Fibroblast of peridontal ligament (primary cell): ENCODE measurements at regions not wholly inside any gene's neighbourhood (a gene's known extent, or its start where the extent isn't known, plus 50 kb on each side); places are given as distances from the start of the nearest gene placed in this dataset.
"Not testable (repeated sequence)": the region's sequence is repeated elsewhere in the genome, so short reads cannot be mapped to it uniquely, and the experiment has no call there.

Source experiments
- DNase-seq: peaks from one replicate; pipeline ENCODE4 v3.0.0-alpha.2; 2010; ENCODE audit errors: extremely low read depth

- DNase-seq: no peak
Observed at GRCh38 chr21:14613486-14614224, 67.5 kb upstream of the SAMSN1 start.

GRCh38 chr21:14610119-14610518 is 64.0 kb upstream of the SAMSN1 start:
- DNase-seq: not testable (repeated sequence)

GRCh38 chr21:14609274-14609673 is 63.2 kb upstream of the SAMSN1 start:
- no peak for DNase-seq

- no peak for DNase-seq
Observed at GRCh38 chr21:14607262-14607661, 61.1 kb upstream of the SAMSN1 start.

- peak; percentile 69 for DNase-seq
Observed at GRCh38 chr21:14603202-14603601, 57.1 kb upstream of the SAMSN1 start.

- no peak for DNase-seq
Observed at GRCh38 chr21:14602382-14602958, 56.4 kb upstream of the SAMSN1 start.

- DNase-seq: no peak
Observed at GRCh38 chr21:14600569-14601297, 54.6 kb upstream of the SAMSN1 start.

GRCh38 chr21:14598065-14598464 is 52.0 kb upstream of the SAMSN1 start:
- no peak for DNase-seq
